IMR-90 (cell line): ENCODE measurements at regions not wholly inside any gene's neighbourhood (a gene's known extent, or its start where the extent isn't known, plus 50 kb on each side); places are given as distances from the start of the nearest gene placed in this dataset.

Experiments
- ATAC-seq: fragments of 200-7000 bp; cut with Tn5 transposase; 2 replicates; pipeline ENCODE4 v1.9.1; 2020; ENCODE audit warnings: low read depth, mild to moderate bottlenecking, moderate library complexity
- BruUV-seq: library from RNA; stranded (reverse); fragments of 400-500 nt; replicated peaks from 2 replicates; lab custom pipeline; 2021; lab: Mats Ljungman, UMichigan
- CTCF ChIA-PET: fragments of 300-600 bp; formaldehyde crosslinking; extraction: SDS; loops from one replicate; lab custom pipeline; 2021; ENCODE audit warnings: antibody characterized with exemption; lab: Yijun Ruan, JAX
- POLR2A ChIA-PET: fragments of 300-600 bp; sonication (Branson Sonifier 250); formaldehyde crosslinking; loops from one replicate; lab custom pipeline; 2022; ENCODE audit warnings: antibody characterized with exemption; ENCODE audit not compliant: unreplicated experiment; lab: Charles Lee
- DNase-seq: peaks from one replicate; pipeline ENCODE4 v3.0.0; 2013
- H2AFZ ChIP-seq: replicated peaks from 2 replicates; pipeline ENCODE3; 2013; ENCODE audit warnings: low read length, mild to moderate bottlenecking; ENCODE audit not compliant: poor library complexity
- H2AK5ac ChIP-seq: 2 replicates; pipeline ENCODE4 v1.6.1; 2013; ENCODE audit warnings: low read depth, low read length, inconsistent platforms
- H2AK9ac ChIP-seq: replicated peaks from 2 replicates; pipeline ENCODE3; 2013; ENCODE audit warnings: mild to moderate bottlenecking, low read depth, low read length, moderate library complexity; ENCODE audit not compliant: poor library complexity
- H2BK120ac ChIP-seq: 2 replicates; pipeline ENCODE4 v1.6.1; 2013; ENCODE audit warnings: low read depth, low read length, inconsistent platforms
- H2BK15ac ChIP-seq: 3 replicates; pipeline ENCODE4 v1.6.1; 2013; ENCODE audit warnings: low read depth, low read length, inconsistent platforms
- H2BK20ac ChIP-seq: 2 replicates; pipeline ENCODE4 v1.6.1; 2013; ENCODE audit warnings: low read depth, mild to moderate bottlenecking, inconsistent platforms, low read length, moderate library complexity
- H2BK5ac ChIP-seq: 2 replicates; pipeline ENCODE4 v1.6.1; 2013; ENCODE audit warnings: mild to moderate bottlenecking, low read depth, low read length, inconsistent platforms; ENCODE audit not compliant: poor library complexity, severe bottlenecking
- H3K14ac ChIP-seq: replicated peaks from 2 replicates; pipeline ENCODE4 v1.6.1; 2013; ENCODE audit warnings: low read depth, low read length, inconsistent platforms
- H3K18ac ChIP-seq: 2 replicates; pipeline ENCODE4 v1.6.1; 2013; ENCODE audit warnings: low read depth, low read length, control low read depth
- H3K23ac ChIP-seq: 2 replicates; pipeline ENCODE4 v1.6.1; 2013; ENCODE audit warnings: low read depth, low read length, inconsistent platforms
- H3K27ac ChIP-seq: 2 replicates; pipeline ENCODE4 v1.5.1; 2013; ENCODE audit warnings: mild to moderate bottlenecking, control low read depth, low read length; ENCODE audit not compliant: insufficient read depth
- H3K27me3 ChIP-seq: 2 replicates; pipeline ENCODE4 v1.6.1; 2013; ENCODE audit warnings: low read length; ENCODE audit not compliant: control insufficient read depth, insufficient read depth
- H3K36me3 ChIP-seq: 2 replicates; pipeline ENCODE4 v1.6.1; 2013; ENCODE audit warnings: low read length, mixed read lengths; ENCODE audit not compliant: control insufficient read depth, insufficient read depth
- H3K4ac ChIP-seq: 2 replicates; pipeline ENCODE4 v1.6.1; 2013; ENCODE audit warnings: low read depth, low read length, inconsistent platforms
- H3K4me1 ChIP-seq: 2 replicates; pipeline ENCODE4 v1.6.1; 2013; ENCODE audit warnings: low read length, mixed read lengths; ENCODE audit not compliant: control insufficient read depth, insufficient read depth
- H3K4me2 ChIP-seq: 2 replicates; pipeline ENCODE4 v1.6.1; 2013; ENCODE audit warnings: low read depth, mild to moderate bottlenecking, control low read depth, low read length, moderate library complexity
- H3K4me3 ChIP-seq: 2 replicates; pipeline ENCODE4 v1.5.1; 2013; ENCODE audit warnings: low read depth, mild to moderate bottlenecking, control low read depth, low read length, moderate library complexity; ENCODE audit not compliant: insufficient read depth
- H3K56ac ChIP-seq: 2 replicates; pipeline ENCODE4 v1.6.1; 2013; ENCODE audit warnings: low read length, inconsistent platforms; ENCODE audit not compliant: insufficient read depth; ENCODE audit errors: extremely low read depth
- H3K79me1 ChIP-seq, 2 experiments: 2 replicates each; pipeline ENCODE4 v1.6.1; 2013; ENCODE audit warnings: low read length in 2 of 2, inconsistent platforms in 1 of 2, low read depth in 1 of 2
- H3K9ac ChIP-seq: 2 replicates; pipeline ENCODE4 v1.6.1; 2013; ENCODE audit warnings: low read depth, low read length, control low read depth
- H3K9me1 ChIP-seq: 2 replicates; pipeline ENCODE4 v1.6.1; 2013; ENCODE audit warnings: low read length, inconsistent platforms; ENCODE audit not compliant: insufficient read depth
- H3K9me3 ChIP-seq: 2 replicates; pipeline ENCODE4 v1.6.1; 2013; ENCODE audit warnings: low read length; ENCODE audit not compliant: control insufficient read depth, insufficient read depth
- H4K20me1 ChIP-seq: 2 replicates; pipeline ENCODE4 v1.6.1; 2013; ENCODE audit warnings: low read length, inconsistent platforms; ENCODE audit not compliant: insufficient read depth
- H4K5ac ChIP-seq: 2 replicates; pipeline ENCODE4 v1.6.1; 2013; ENCODE audit warnings: mild to moderate bottlenecking, low read depth, low read length, control low read depth
- H4K8ac ChIP-seq, 2 experiments: 2 replicates each; pipeline ENCODE4 v1.6.1; 2013; ENCODE audit warnings: low read depth in 2 of 2, low read length in 2 of 2, control low read depth in 1 of 2, inconsistent platforms in 1 of 2
- H4K91ac ChIP-seq: 2 replicates; pipeline ENCODE4 v1.6.1; 2013; ENCODE audit warnings: low read depth, low read length, inconsistent platforms; ENCODE audit not compliant: insufficient read depth
- CEBPB ChIP-seq: IDR thresholded peaks from 2 replicates; pipeline ENCODE4 v1.6.1; 2012; ENCODE audit warnings: low read depth, low read length, improper control_type of control experiment
- CHD1 ChIP-seq: IDR thresholded peaks from 2 replicates; pipeline ENCODE4 v1.6.1; 2012; ENCODE audit warnings: low read depth, low read length, improper control_type of control experiment
- CTCF ChIP-seq: conservative IDR thresholded peaks from 2 replicates; pipeline ENCODE4 v1.5.1; 2012; ENCODE audit warnings: mild to moderate bottlenecking, low read depth, low read length, improper control_type of control experiment
- ELK1 ChIP-seq: fragments of 150-350 bp; IDR thresholded peaks from 2 replicates; pipeline ENCODE4 v1.6.1; 2016; ENCODE audit warnings: low read depth, mild to moderate bottlenecking, low read length, moderate library complexity, borderline replicate concordance
- MAFK ChIP-seq: IDR thresholded peaks from 2 replicates; pipeline ENCODE4 v1.6.1; 2012; ENCODE audit warnings: low read depth, low read length, improper control_type of control experiment
- MAZ ChIP-seq: IDR thresholded peaks from 2 replicates; pipeline ENCODE4 v1.6.1; 2012; ENCODE audit warnings: low read depth, mild to moderate bottlenecking, low read length, improper control_type of control experiment, moderate library complexity, borderline replicate concordance
- MXI1 ChIP-seq: IDR thresholded peaks from 2 replicates; pipeline ENCODE4 v1.6.1; 2012; ENCODE audit warnings: low read depth, mild to moderate bottlenecking, low read length, moderate library complexity, borderline replicate concordance
- RAD21 ChIP-seq: IDR thresholded peaks from 2 replicates; pipeline ENCODE4 v1.6.1; 2012; ENCODE audit warnings: low read length, improper control_type of control experiment
- RCOR1 ChIP-seq: IDR thresholded peaks from 2 replicates; pipeline ENCODE4 v1.6.1; 2012; ENCODE audit warnings: mild to moderate bottlenecking, low read length, improper control_type of control experiment; ENCODE audit not compliant: insufficient replicate concordance
- SMC3 ChIP-seq: fragments of 150-350 bp; IDR thresholded peaks from 2 replicates; pipeline ENCODE4 v1.6.1; 2016; ENCODE audit warnings: low read depth, mild to moderate bottlenecking, antibody characterized with exemption, low read length, moderate library complexity
- WGBS, 2 experiments: methylation state at CpG; one replicate each; pipeline versions ENCODE4 v1.1.5 to v1.1.7; 2013; ENCODE audit warnings: missing lambda C conversion rate in 2 of 2; ENCODE audit not compliant: insufficient read length in 1 of 2; ENCODE audit errors: extremely low coverage in 2 of 2; 5-methylcytosine and 5-hydroxymethylcytosine counted together
- dilution Hi-C: fragments of 300-500 bp; cut with HindIII; formaldehyde crosslinking; loops from one replicate; pipeline ENCODE4 v1.14.3; 2018; ENCODE audit warnings: low sequenced_read_pairs; ENCODE audit not compliant: unreplicated experiment
- in situ Hi-C: fragments of 300-500 bp; cut with MboI; formaldehyde crosslinking; loops from 3 replicates; pipeline ENCODE4 v1.14.3; 2019; ENCODE audit warnings: low sequenced_read_pairs, inconsistent platforms, mixed read lengths
- intact Hi-C: fragments of 100-400 bp; cut with micrococcal nuclease; formaldehyde crosslinking; loops from 2 replicates; pipeline ENCODE4 v1.10.0; 2022

- H2AFZ ChIP-seq, result no peak overlapping the region
- no peaks in the 10 kb centered on the region for H3K27me3 ChIP-seq
- no peak overlapping the region for H2AK5ac ChIP-seq
- H3K79me1 ChIP-seq, result no peaks in the 10 kb centered on the region
- H3K4me3 ChIP-seq, result no peak overlapping the region
- H3K18ac ChIP-seq, result no peak overlapping the region
- CTCF ChIA-PET, result no interaction called here
- H4K91ac ChIP-seq, result no peak overlapping the region
- no peak overlapping the region for H3K14ac ChIP-seq
- no peaks in the 10 kb centered on the region for H3K9me1 ChIP-seq
- no peak for DNase-seq
- POLR2A ChIA-PET, result no interaction called here
- H3K27ac ChIP-seq, result no peak overlapping the region
- no peak for TF ChIP-seq RCOR1
- TF ChIP-seq MAZ, result no peak
- TF ChIP-seq RAD21, result no peak
- TF ChIP-seq CTCF, result no peak
- TF ChIP-seq MAFK, result no peak
- no peak for TF ChIP-seq MXI1
- no peak for TF ChIP-seq CEBPB
- no peak for TF ChIP-seq ELK1
- no peak for TF ChIP-seq SMC3
- TF ChIP-seq CHD1, result no peak
- no TSS peak for BruUV-seq
- no peak overlapping the region for H2BK120ac ChIP-seq
- no peaks in the 10 kb centered on the region for H4K20me1 ChIP-seq
- no peak overlapping the region for H3K23ac ChIP-seq
- H2BK20ac ChIP-seq, result no peak overlapping the region
- no peak for ATAC-seq
- H3K4me2 ChIP-seq, result no peak overlapping the region
- dilution Hi-C loops (no loop called here), intact Hi-C loops (no loop called here), in situ Hi-C loops (no loop called here)
- no peaks in the 10 kb centered on the region for H3K36me3 ChIP-seq
- H4K5ac ChIP-seq, result no peak overlapping the region
- no peak overlapping the region for H3K9ac ChIP-seq
- no peak overlapping the region for H2BK15ac ChIP-seq
- H3K4me1 ChIP-seq, result no peaks in the 10 kb centered on the region
- no CpG with 5 or more reads among the region's 1 CpG for WGBS, 2 experiments
- no peak overlapping the region for H3K4ac ChIP-seq
- no peak overlapping the region for H2BK5ac ChIP-seq
- H4K8ac ChIP-seq, result no peak overlapping the region
- no peak overlapping the region for H2AK9ac ChIP-seq
- H3K9me3 ChIP-seq, result peaks cover 7% of the 10 kb centered on the region
- no peak overlapping the region for H3K56ac ChIP-seq
These were observed 152.8 kb downstream of the SDHAF3 start for GRCh38 chr7:97270280-97270679.
